GM21381 (cell line): ENCODE measurements at regions not wholly inside any gene's neighbourhood (a gene's known extent, or its start where the extent isn't known, plus 50 kb on each side); places are given as distances from the start of the nearest gene placed in this dataset.

Experiments
- ATAC-seq: cut with Tn5 transposase; IDR thresholded peaks from one replicate; pipeline ENCODE4 v1.9.1; 2021; ENCODE audit warnings: mild to moderate bottlenecking, moderate library complexity; ENCODE audit not compliant: unreplicated experiment

- ATAC-seq, result no peak
These were observed 2801.9 kb downstream of the PCDH9 start for GRCh38 chr13:64428196-64428595.

DNA sequence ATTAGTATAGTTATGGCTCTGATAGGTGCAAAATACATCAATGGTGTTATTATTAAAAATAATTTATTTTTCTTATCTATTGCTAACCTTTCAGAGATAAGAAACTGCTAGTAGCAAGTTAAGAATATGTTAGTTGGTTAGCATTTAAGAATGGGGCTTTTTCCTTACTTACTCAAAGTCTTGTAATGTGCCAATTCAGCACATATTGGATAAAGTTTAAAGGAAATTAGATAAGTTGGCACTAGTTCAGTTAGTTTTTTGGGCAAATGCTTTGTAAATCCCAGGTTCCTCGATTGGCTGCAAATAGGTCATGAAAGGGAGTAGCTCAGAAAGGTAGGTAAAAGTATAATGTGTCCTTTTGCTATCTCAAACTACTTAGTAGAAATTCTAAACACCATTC lies 2806.7 kb downstream of the PCDH9 start:
- ATAC-seq, result no peak

DNA sequence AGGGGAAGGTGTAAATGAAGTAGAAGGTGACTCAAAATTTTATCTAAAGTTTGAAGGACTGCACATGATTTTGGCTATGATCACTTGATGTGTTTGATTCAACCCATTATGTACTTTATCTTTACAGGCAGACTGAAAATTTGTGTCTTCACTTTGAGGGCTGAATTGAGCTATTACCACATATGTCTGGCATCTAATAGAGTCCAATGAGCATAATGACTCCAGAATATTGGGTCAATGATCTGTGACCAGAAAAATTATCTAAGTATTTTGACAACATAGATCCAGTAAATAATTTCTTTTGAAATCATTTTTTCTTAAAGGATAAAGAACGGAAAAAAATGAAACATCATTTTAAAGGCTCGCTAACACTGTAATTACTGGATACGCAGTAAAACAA lies 2810.0 kb downstream of the PCDH9 start:
- no peak for ATAC-seq

DNA sequence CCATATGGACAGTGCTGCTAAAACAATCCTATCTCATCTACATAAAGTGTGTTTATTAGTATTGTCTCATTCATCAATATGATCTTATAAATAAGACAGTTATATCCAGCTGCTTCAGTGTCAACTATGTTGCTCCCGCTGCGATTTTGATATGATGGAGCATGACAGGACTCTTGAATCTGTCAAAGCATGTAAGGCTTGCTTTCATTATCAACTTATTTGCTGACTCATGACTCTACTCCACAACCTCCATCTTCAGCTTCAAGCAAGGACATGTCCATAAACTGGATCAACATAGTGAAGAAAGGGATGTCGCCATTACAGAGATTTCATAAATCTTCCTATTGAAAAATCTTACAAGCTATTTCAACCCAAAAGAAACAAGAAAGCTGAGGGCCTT lies 2812.6 kb downstream of the PCDH9 start:
- no peak for ATAC-seq

GRCh38 chr13:64414381-64414780 lies 2815.8 kb downstream of the PCDH9 start:
- ATAC-seq, result no peak

DNA sequence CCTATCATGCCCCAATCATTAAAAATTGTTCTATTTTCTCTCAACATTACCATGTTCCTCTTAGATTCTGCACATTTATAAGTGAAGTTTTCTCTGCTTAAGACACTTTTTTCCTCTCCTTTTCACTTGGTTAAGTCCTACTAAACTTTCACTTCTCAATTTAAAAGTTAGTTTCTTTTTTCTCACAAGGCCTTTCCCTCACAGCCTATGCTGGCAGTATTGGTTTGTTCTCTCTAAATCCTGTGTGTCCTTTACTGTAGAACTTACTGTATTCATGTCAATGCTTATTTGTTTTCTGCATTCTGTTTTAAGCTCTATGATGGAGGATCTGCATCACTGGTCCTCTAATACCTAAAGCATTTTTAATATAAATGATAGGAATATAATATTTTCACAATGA lies 2816.6 kb downstream of the PCDH9 start:
- ATAC-seq, result no peak

DNA sequence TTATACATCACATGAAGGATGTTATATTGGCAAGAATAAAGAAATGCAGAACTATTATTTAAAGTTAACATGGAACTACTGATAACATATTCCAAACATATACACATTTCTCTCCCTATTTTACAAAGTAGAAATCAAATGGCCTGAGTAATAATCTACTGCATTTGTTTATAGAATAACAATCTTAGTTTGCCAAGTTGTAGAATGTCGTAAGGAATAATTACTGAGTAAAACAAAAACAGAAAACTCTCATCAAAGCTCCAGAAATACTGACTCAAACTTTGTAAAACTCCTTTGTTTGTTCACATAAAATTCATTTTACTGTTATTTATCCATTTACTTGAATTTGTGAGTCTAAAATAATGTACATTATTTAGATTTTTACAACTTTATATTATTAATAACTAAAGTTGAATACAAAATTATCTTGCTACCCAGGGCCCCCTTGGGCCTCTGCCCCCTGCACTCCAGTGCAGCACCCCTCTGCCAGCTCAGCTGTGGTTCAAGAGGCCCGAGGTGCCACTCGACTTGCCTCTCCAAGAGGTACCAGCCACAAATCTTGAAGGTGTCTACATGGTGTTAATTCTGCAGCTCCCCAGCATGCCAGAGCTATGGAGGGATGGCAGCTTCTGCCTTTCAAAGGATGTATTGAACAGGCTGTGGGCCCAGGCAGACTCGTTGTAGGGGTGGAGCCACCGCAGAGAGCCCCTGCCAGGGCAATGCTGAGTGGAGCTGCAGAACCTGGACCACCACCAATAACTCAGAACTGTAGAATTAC lies 2819.7 kb downstream of the PCDH9 start:
- ATAC-seq, result no peak

DNA sequence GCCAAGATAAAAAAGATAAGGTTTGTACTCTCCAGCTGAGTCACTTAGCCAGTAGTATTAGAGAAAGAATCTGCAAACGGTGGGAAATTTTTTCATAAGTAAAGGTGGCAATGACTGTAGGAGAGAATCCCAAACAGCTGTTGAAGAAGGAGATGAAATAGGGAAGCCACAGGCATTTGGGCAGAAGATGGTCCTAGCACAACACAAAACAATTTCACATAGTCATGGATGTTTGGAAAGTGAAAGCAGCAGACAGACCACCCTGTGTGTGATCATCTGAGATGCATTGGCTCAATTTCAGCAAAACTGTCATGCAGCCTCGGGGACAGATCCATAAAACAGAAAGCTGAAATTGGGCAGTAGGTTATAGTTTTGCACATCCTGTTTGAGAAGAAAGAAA lies 2832.4 kb downstream of the PCDH9 start:
- no peak for ATAC-seq

- no peak for ATAC-seq
These were observed 2852.5 kb downstream of the PCDH9 start for GRCh38 chr13:64377606-64378005.

GRCh38 chr13:64371461-64371860 lies 2858.7 kb downstream of the PCDH9 start:
- ATAC-seq, result no peak

DNA sequence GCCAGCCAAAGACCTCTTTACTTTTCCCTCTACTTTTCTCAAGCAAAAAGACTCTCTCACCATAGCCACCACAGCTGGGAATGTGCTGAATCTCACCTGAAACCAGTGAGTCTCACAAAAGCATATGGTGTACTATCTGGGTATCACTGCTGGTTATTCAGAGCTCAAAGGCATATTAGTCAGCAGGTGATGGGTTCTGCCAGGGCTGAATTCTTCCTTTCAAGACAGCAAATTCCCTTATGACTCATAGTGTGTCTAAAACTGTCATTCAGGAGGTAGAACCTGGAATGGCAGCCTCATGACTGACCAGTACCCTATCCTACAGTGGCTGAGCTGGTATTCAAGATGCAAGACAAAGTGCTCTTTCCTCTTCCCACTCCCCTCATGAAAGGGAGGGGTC lies 2859.1 kb downstream of the PCDH9 start:
- ATAC-seq, result no peak

DNA sequence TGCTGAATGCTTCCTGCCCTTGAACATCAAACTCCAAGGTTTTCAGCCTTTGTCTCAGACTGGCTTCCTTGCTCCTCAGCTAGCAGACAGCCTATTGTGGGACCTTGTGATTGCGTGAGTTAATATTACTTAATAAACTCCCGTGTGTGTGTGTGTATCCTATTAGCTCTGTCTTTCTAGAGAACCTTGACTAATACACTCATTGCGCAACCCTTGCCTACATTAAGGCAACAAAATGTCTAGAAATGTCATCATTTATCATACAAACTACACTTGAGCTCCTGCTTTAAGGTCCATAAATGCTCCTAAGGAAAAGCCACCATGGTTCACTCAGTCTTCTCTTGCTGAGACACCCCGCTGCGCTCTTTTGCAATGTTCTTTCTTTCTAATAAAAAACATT lies 2861.0 kb downstream of the PCDH9 start:
- no peak for ATAC-seq

- no peak for ATAC-seq
These were observed 2867.6 kb downstream of the PCDH9 start for GRCh38 chr13:64362564-64362963.

DNA sequence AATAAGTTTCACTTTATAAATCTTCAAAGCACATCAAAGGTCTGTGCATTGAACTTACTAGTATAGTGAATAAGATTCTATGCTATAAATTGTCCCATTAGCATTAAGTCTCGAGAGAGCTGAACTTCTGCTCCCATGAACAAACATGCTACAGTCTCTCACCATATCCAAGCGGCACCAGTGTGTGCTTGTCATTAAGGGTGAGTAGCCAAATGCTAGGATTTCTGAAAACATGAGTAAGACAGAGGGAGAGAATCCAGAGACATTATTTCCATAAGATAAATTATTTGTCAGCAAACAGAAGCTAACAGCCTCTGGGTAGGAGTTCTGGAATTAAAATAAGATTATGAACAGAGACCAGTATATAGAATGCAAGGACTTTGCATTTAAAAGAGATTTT lies 2882.5 kb downstream of the PCDH9 start:
- ATAC-seq, result no peak

DNA sequence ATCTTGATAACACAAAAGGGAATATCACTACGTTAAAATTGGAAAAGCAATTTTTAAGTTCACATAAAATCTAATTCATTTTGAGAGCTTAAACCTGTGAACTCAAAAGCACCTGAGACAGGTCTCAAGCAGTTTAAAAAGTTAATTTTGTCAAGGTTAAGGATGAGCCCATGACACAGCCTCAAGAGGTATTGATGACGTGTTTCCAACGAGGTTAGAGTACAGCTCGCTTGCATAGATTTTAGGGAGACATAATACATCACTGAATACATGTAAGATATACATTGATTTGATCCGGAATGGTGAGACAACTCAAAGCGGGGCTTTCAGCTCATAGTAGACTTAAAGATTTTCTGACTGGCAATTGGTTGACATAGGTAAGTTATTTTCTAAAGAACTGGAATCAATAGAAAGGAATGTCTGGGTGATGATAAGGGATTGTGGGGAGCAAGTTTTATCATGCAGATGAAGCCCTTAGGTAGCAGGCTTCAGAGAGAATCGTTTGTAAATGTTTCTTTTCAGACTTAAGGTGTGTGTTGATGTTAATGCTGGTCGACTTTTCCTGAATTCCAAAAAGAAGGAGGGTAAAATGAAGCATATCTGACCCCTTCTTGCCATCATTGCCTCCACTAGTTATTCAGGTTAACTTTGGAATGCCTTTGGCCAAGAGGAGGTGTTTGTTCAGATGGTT lies 2890.6 kb downstream of the PCDH9 start:
- ATAC-seq, result no peak

DNA sequence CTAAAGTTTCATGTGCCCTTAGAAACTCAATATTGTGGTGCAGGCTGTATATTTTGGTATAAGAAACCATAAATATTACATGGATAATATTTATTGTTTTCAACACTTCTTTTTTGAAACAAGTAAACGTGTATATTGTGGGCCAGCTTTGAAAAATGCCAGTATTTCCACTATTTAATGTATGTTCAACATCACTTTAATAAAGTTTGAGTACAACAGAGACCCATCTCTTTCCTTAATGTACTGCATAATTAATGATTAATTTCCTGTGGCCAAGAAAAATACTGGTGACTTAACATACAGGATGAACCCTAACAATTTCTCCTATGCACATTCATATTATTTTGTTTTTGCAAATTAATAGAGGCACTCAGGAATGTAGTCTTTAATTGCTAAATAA lies 2891.5 kb downstream of the PCDH9 start:
- ATAC-seq, result no peak

DNA sequence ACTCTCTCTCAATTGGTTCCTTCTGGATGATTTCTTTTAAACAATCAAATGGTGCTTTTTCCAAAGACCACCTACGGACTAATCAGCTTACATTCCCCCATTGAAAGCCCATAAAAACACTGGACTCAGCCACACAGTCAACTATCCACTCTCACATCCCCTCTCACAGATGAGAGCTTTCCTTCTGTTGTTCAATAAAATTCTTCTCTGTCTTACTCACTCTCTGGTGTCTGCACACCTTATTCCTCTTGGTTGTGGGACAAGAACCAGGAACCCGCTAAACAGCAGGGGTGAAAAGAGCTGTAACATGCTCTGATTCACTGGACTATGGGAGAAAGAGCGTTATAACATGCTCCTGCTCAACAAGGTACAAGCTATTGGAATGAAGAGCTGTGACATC lies 2896.2 kb downstream of the PCDH9 start:
- no peak for ATAC-seq

GRCh38 chr13:64332048-64332447 lies 2898.1 kb downstream of the PCDH9 start:
- no peak for ATAC-seq

DNA sequence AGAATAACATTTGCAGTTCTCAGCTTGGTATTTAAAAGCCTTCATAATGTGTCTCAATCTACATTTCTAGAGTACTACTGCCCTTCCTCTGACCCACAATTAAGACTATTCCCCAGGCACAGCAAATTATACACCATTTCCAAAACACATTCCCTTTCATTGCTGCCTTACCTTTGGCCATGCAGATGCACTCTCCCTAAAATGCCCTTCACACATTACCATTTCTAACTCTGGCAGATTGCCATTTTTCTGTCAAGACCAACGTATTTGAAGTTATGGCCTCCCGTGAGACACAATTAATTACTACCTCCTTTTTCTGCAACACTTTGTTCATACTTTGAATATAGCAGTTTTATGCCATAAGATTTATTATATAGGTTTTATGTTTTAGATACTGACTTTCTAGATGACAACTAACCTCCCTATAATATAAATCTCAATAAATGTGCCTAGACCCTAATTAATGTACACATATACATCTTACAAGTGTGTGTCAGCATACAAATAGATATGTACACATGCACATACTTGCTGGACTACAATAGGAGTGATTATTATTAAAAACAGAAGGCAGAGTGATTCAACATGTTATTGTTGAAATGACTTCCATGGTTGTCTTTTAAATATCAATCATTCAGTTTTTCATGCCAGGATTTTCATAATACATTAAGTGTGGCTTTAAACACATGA lies 2902.5 kb downstream of the PCDH9 start:
- ATAC-seq, result no peak

- ATAC-seq, result no peak
These were observed 2898.7 kb upstream of the PCDH20 start for GRCh38 chr13:64314331-64314730.

- ATAC-seq, result no peak
These were observed 2896.3 kb upstream of the PCDH20 start for GRCh38 chr13:64311948-64312347.

DNA sequence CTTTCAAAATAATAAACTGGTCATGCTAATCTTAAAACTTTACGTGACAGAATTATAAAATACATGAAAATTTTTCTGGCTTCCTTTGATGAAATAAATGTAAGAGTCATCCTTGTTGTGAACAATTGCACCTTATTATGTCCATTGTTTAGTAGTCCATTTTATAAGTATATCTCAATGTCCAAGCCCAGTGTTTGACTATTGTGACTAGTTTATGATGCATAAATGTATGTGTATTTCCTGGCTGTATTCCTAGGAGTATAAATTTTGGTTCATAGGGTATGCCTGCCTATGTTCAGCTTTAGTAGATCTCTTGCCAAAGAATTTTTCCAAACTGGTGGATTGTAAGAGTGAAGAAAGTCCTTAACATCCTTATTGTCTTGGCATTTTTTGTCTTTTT lies 2895.5 kb upstream of the PCDH20 start:
- no peak for ATAC-seq
